H9 (cell line): ENCODE measurements at regions not wholly inside any gene's neighbourhood (a gene's known extent, or its start where the extent isn't known, plus 50 kb on each side); places are given as distances from the start of the nearest gene placed in this dataset.
"Not testable (repeated sequence)": the region's sequence is repeated elsewhere in the genome, so short reads cannot be mapped to it uniquely, and the experiment has no call there.

Experiments used
- DNase-seq: peaks from one replicate; pipeline ENCODE4 v3.0.0-alpha.2; 2017
- H2AFZ ChIP-seq: one replicate; pipeline ENCODE4 v1.6.1; 2013; ENCODE audit warnings: mild to moderate bottlenecking, low read length, control low read depth, moderate library complexity
- H2AK5ac ChIP-seq: 2 replicates; pipeline ENCODE4 v1.6.1; 2013; ENCODE audit warnings: low read length, control low read depth, mixed read lengths; ENCODE audit not compliant: insufficient read length
- H2BK120ac ChIP-seq: one replicate; pipeline ENCODE4 v1.6.1; 2013; ENCODE audit warnings: low read depth, mild to moderate bottlenecking, low read length, control low read depth, inconsistent platforms; ENCODE audit not compliant: poor library complexity, severe bottlenecking
- H2BK12ac ChIP-seq: 2 replicates; pipeline ENCODE4 v1.6.1; 2013; ENCODE audit warnings: low read length, control low read depth, mixed read lengths, low read depth; ENCODE audit not compliant: insufficient read length
- H2BK15ac ChIP-seq: 2 replicates; pipeline ENCODE4 v1.6.1; 2013; ENCODE audit warnings: low read depth, low read length, control low read depth
- H2BK20ac ChIP-seq: one replicate; pipeline ENCODE4 v1.6.1; 2013; ENCODE audit warnings: low read depth, mild to moderate bottlenecking, low read length, control low read depth, inconsistent platforms; ENCODE audit not compliant: poor library complexity, severe bottlenecking
- H2BK5ac ChIP-seq: 2 replicates; pipeline ENCODE4 v1.6.1; 2013; ENCODE audit warnings: low read length, control low read depth, mixed read lengths; ENCODE audit not compliant: insufficient read length
- H3K14ac ChIP-seq: 2 replicates; pipeline ENCODE4 v1.6.1; 2013; ENCODE audit warnings: low read length, control low read depth; ENCODE audit not compliant: insufficient read depth
- H3K18ac ChIP-seq: 2 replicates; pipeline ENCODE4 v1.6.1; 2013; ENCODE audit warnings: low read depth, mild to moderate bottlenecking, mixed read lengths, low read length, control low read depth; ENCODE audit not compliant: insufficient read length
- H3K23ac ChIP-seq: 2 replicates; pipeline ENCODE4 v1.6.1; 2013; ENCODE audit warnings: low read length, control low read depth, mixed read lengths, low read depth; ENCODE audit not compliant: insufficient read length
- H3K23me2 ChIP-seq: 2 replicates; pipeline ENCODE4 v1.6.1; 2013; ENCODE audit warnings: low read depth, mild to moderate bottlenecking, mixed read lengths, low read length, control low read depth; ENCODE audit not compliant: insufficient read length, poor library complexity, severe bottlenecking
- H3K27ac ChIP-seq: 2 replicates; pipeline ENCODE4 v1.5.1; 2013; ENCODE audit warnings: low read length, control low read depth, mixed read lengths, low read depth; ENCODE audit not compliant: insufficient read length
- H3K27me3 ChIP-seq: 2 replicates; pipeline ENCODE4 v1.6.1; 2013; ENCODE audit warnings: low read length, control low read depth, inconsistent platforms; ENCODE audit not compliant: insufficient read depth
- H3K4ac ChIP-seq: 2 replicates; pipeline ENCODE4 v1.6.1; 2013; ENCODE audit warnings: low read depth, mild to moderate bottlenecking, control low read depth, inconsistent platforms, low read length, moderate library complexity
- H3K4me1 ChIP-seq: 2 replicates; pipeline ENCODE4 v1.6.1; 2013; ENCODE audit warnings: low read length, control low read depth, inconsistent platforms; ENCODE audit not compliant: insufficient read depth
- H3K4me2 ChIP-seq: 2 replicates; pipeline ENCODE4 v1.6.1; 2013; ENCODE audit warnings: low read length, control low read depth, mixed read lengths; ENCODE audit not compliant: insufficient read length, insufficient read depth
- H3K56ac ChIP-seq: 2 replicates; pipeline ENCODE4 v1.6.1; 2013; ENCODE audit warnings: low read depth, mild to moderate bottlenecking, mixed read lengths, low read length, control low read depth; ENCODE audit not compliant: insufficient read length
- H3K79me1 ChIP-seq: 2 replicates; pipeline ENCODE4 v1.6.1; 2013; ENCODE audit warnings: low read depth, mild to moderate bottlenecking, moderate library complexity, low read length, control low read depth, inconsistent platforms; ENCODE audit not compliant: insufficient read depth, poor library complexity, severe bottlenecking
- H3K79me2 ChIP-seq: 2 replicates; pipeline ENCODE4 v1.6.1; 2013; ENCODE audit warnings: low read length, control low read depth, inconsistent platforms; ENCODE audit not compliant: insufficient read depth
- H3K9ac ChIP-seq: 2 replicates; pipeline ENCODE4 v1.6.1; 2013; ENCODE audit warnings: low read length, control low read depth, mixed read lengths; ENCODE audit not compliant: insufficient read length; ENCODE audit errors: extremely low read depth
- H3K9me3 ChIP-seq: one replicate; pipeline ENCODE4 v1.6.1; 2013; ENCODE audit warnings: low read depth, low read length, inconsistent platforms; ENCODE audit not compliant: control insufficient read depth
- H3T11ph ChIP-seq: one replicate; pipeline ENCODE4 v1.6.1; 2013; ENCODE audit warnings: mild to moderate bottlenecking, low read length, control low read depth, inconsistent platforms
- H4K20me1 ChIP-seq: one replicate; pipeline ENCODE4 v1.6.1; 2013; ENCODE audit not compliant: control insufficient read depth, insufficient read length, insufficient read depth
- H4K5ac ChIP-seq: 2 replicates; pipeline ENCODE4 v1.6.1; 2013; ENCODE audit warnings: low read depth, mild to moderate bottlenecking, mixed read lengths, low read length, control low read depth; ENCODE audit not compliant: insufficient read length
- H4K8ac ChIP-seq: replicated peaks from 2 replicates; pipeline ENCODE4 v1.6.1; 2013; ENCODE audit warnings: low read length, control low read depth, mixed read lengths, low read depth; ENCODE audit not compliant: insufficient read length
- H4K91ac ChIP-seq: 2 replicates; pipeline ENCODE4 v1.6.1; 2013; ENCODE audit warnings: low read depth, mild to moderate bottlenecking, moderate library complexity, mixed read lengths, low read length, control low read depth; ENCODE audit not compliant: insufficient read length
- H3K27ac Mint-ChIP-seq, 3 experiments: 2 replicates in 2 of 3; 3 replicates in 1 of 3; pipeline ENCODE4 v1.8.0; 2020 to 2021; ENCODE audit warnings: mixed read lengths in 3 of 3, mild to moderate bottlenecking in 1 of 3, moderate library complexity in 1 of 3
- H3K27me3 Mint-ChIP-seq: 2 replicates; pipeline ENCODE4 v1.8.0; 2021; ENCODE audit warnings: low read depth, mild to moderate bottlenecking, moderate library complexity, mixed read lengths
- H3K36me3 Mint-ChIP-seq, 3 experiments: 2 replicates in 2 of 3; 3 replicates in 1 of 3; pipeline ENCODE4 v1.8.0; 2020 to 2021; ENCODE audit warnings: low read depth in 3 of 3, mixed read lengths in 3 of 3; ENCODE audit not compliant: insufficient read depth in 1 of 3
- H3K4me1 Mint-ChIP-seq, 2 experiments: 2 replicates each; pipeline ENCODE4 v1.8.0; 2020; ENCODE audit warnings: mixed read lengths in 2 of 2
- H3K4me3 Mint-ChIP-seq, 2 experiments: 2 replicates in 1 of 2; 3 replicates in 1 of 2; pipeline ENCODE4 v1.8.0; 2020 to 2021; ENCODE audit warnings: mild to moderate bottlenecking in 2 of 2, mixed read lengths in 2 of 2, moderate library complexity in 1 of 2
- H3K9me3 Mint-ChIP-seq, 2 experiments: 2 replicates in 1 of 2; 3 replicates in 1 of 2; pipeline ENCODE4 v1.8.0; 2020; ENCODE audit warnings: mild to moderate bottlenecking in 2 of 2, mixed read lengths in 2 of 2, moderate library complexity in 1 of 2
- WGBS: extraction: QIAGEN DNeasy Blood & Tissue Kit; methylation state at CpG from one replicate; pipeline ENCODE4 v1.1.7; 2013; ENCODE audit warnings: missing lambda C conversion rate, low lambda C conversion rate, mixed read lengths; ENCODE audit not compliant: insufficient read length; ENCODE audit errors: extremely low coverage; 5-methylcytosine and 5-hydroxymethylcytosine counted together

- H3K27ac Mint-ChIP-seq, H2BK12ac ChIP-seq, H3T11ph ChIP-seq, H3K23me2 ChIP-seq, H3K14ac ChIP-seq, H3K79me2 ChIP-seq, H2BK5ac ChIP-seq, H3K27ac ChIP-seq, H3K9me3 ChIP-seq, H4K5ac ChIP-seq, H2AFZ ChIP-seq, H3K79me1 ChIP-seq, H2AK5ac ChIP-seq, H3K4me2 ChIP-seq, H3K23ac ChIP-seq, H3K18ac ChIP-seq, H3K56ac ChIP-seq, H3K9ac ChIP-seq, H3K27me3 ChIP-seq, H3K4me3 Mint-ChIP-seq, H4K91ac ChIP-seq, H3K4me1 Mint-ChIP-seq, H4K8ac ChIP-seq, DNase-seq, H2BK15ac ChIP-seq, H4K20me1 ChIP-seq, H2BK120ac ChIP-seq, H3K4me1 ChIP-seq, H3K4ac ChIP-seq: not testable (repeated sequence)
- H2BK20ac ChIP-seq: peak overlapping the region; percentile 11
- WGBS: no CpG with 5 or more reads among the region's 6 CpGs
- Mint-ChIP-seq H3K27me3 (peaks cover 29% of the 10 kb centered on the region), H3K36me3 (peaks cover 4 to 18% (median 10%) of the 10 kb centered on the region in 3 experiments; a peak in 6 of 7 replicates), H3K9me3 (peaks cover 15% of the 10 kb centered on the region in 2 experiments)
Measured at GRCh38 chr3:195999176-195999575, 82.7 kb downstream of the TFRC start.

GRCh38 chr3:195996314-195996713 is 85.6 kb downstream of the TFRC start:
- H3K4me1 Mint-ChIP-seq, H2BK5ac ChIP-seq: not testable (repeated sequence)

More at GRCh38 chr3:195996314-195996713, 85.6 kb downstream of the TFRC start:
- no CpG with 5 or more reads among the region's 18 CpGs for WGBS
- not testable (repeated sequence) for H3K79me1 ChIP-seq, H3K56ac ChIP-seq, H3K27ac ChIP-seq, H3K4ac ChIP-seq, H2BK120ac ChIP-seq, H3K18ac ChIP-seq, H4K91ac ChIP-seq, H3K9ac ChIP-seq, H4K20me1 ChIP-seq, H3K9me3 ChIP-seq, H3K36me3 Mint-ChIP-seq, H2BK15ac ChIP-seq, H2AFZ ChIP-seq, H3K23ac ChIP-seq, H3K4me1 ChIP-seq, H3K4me2 ChIP-seq, H3T11ph ChIP-seq, H2BK12ac ChIP-seq, H3K4me3 Mint-ChIP-seq, H3K79me2 ChIP-seq, H3K23me2 ChIP-seq, H2AK5ac ChIP-seq, H3K27ac Mint-ChIP-seq, H2BK20ac ChIP-seq, H4K8ac ChIP-seq, H4K5ac ChIP-seq, DNase-seq, H3K14ac ChIP-seq, H3K27me3 ChIP-seq
- peaks cover 21 to 22% of the 10 kb centered on the region in 2 experiments for H3K9me3 Mint-ChIP-seq
- H3K27me3 Mint-ChIP-seq: peaks cover 41% of the 10 kb centered on the region
